IMR-90 (cell line): ENCODE measurements at regions not wholly inside any gene's neighbourhood (a gene's known extent, or its start where the extent isn't known, plus 50 kb on each side); places are given as distances from the start of the nearest gene placed in this dataset.

ENCODE experiments used
- ATAC-seq: fragments of 200-7000 bp; cut with Tn5 transposase; 2 replicates; pipeline ENCODE4 v1.9.1; 2020; ENCODE audit warnings: low read depth, mild to moderate bottlenecking, moderate library complexity
- BruUV-seq: library from RNA; stranded (reverse); fragments of 400-500 nt; replicated peaks from 2 replicates; lab custom pipeline; 2021; lab: Mats Ljungman, UMichigan
- CTCF ChIA-PET: fragments of 300-600 bp; formaldehyde crosslinking; extraction: SDS; loops from one replicate; lab custom pipeline; 2021; ENCODE audit warnings: antibody characterized with exemption; lab: Yijun Ruan, JAX
- POLR2A ChIA-PET: fragments of 300-600 bp; sonication (Branson Sonifier 250); formaldehyde crosslinking; loops from one replicate; lab custom pipeline; 2022; ENCODE audit warnings: antibody characterized with exemption; ENCODE audit not compliant: unreplicated experiment; lab: Charles Lee
- DNase-seq: peaks from one replicate; pipeline ENCODE4 v3.0.0; 2013
- H2AFZ ChIP-seq: replicated peaks from 2 replicates; pipeline ENCODE3; 2013; ENCODE audit warnings: low read length, mild to moderate bottlenecking; ENCODE audit not compliant: poor library complexity
- H2AK5ac ChIP-seq: 2 replicates; pipeline ENCODE4 v1.6.1; 2013; ENCODE audit warnings: low read depth, low read length, inconsistent platforms
- H2AK9ac ChIP-seq: replicated peaks from 2 replicates; pipeline ENCODE3; 2013; ENCODE audit warnings: mild to moderate bottlenecking, low read depth, low read length, moderate library complexity; ENCODE audit not compliant: poor library complexity
- H2BK120ac ChIP-seq: 2 replicates; pipeline ENCODE4 v1.6.1; 2013; ENCODE audit warnings: low read depth, low read length, inconsistent platforms
- H2BK15ac ChIP-seq: 3 replicates; pipeline ENCODE4 v1.6.1; 2013; ENCODE audit warnings: low read depth, low read length, inconsistent platforms
- H2BK20ac ChIP-seq: 2 replicates; pipeline ENCODE4 v1.6.1; 2013; ENCODE audit warnings: low read depth, mild to moderate bottlenecking, inconsistent platforms, low read length, moderate library complexity
- H2BK5ac ChIP-seq: 2 replicates; pipeline ENCODE4 v1.6.1; 2013; ENCODE audit warnings: mild to moderate bottlenecking, low read depth, low read length, inconsistent platforms; ENCODE audit not compliant: poor library complexity, severe bottlenecking
- H3K14ac ChIP-seq: replicated peaks from 2 replicates; pipeline ENCODE4 v1.6.1; 2013; ENCODE audit warnings: low read depth, low read length, inconsistent platforms
- H3K18ac ChIP-seq: 2 replicates; pipeline ENCODE4 v1.6.1; 2013; ENCODE audit warnings: low read depth, low read length, control low read depth
- H3K23ac ChIP-seq: 2 replicates; pipeline ENCODE4 v1.6.1; 2013; ENCODE audit warnings: low read depth, low read length, inconsistent platforms
- H3K27ac ChIP-seq: 2 replicates; pipeline ENCODE4 v1.5.1; 2013; ENCODE audit warnings: mild to moderate bottlenecking, control low read depth, low read length; ENCODE audit not compliant: insufficient read depth
- H3K27me3 ChIP-seq: 2 replicates; pipeline ENCODE4 v1.6.1; 2013; ENCODE audit warnings: low read length; ENCODE audit not compliant: control insufficient read depth, insufficient read depth
- H3K36me3 ChIP-seq: 2 replicates; pipeline ENCODE4 v1.6.1; 2013; ENCODE audit warnings: low read length, mixed read lengths; ENCODE audit not compliant: control insufficient read depth, insufficient read depth
- H3K4ac ChIP-seq: 2 replicates; pipeline ENCODE4 v1.6.1; 2013; ENCODE audit warnings: low read depth, low read length, inconsistent platforms
- H3K4me1 ChIP-seq: 2 replicates; pipeline ENCODE4 v1.6.1; 2013; ENCODE audit warnings: low read length, mixed read lengths; ENCODE audit not compliant: control insufficient read depth, insufficient read depth
- H3K4me2 ChIP-seq: 2 replicates; pipeline ENCODE4 v1.6.1; 2013; ENCODE audit warnings: low read depth, mild to moderate bottlenecking, control low read depth, low read length, moderate library complexity
- H3K4me3 ChIP-seq: 2 replicates; pipeline ENCODE4 v1.5.1; 2013; ENCODE audit warnings: low read depth, mild to moderate bottlenecking, control low read depth, low read length, moderate library complexity; ENCODE audit not compliant: insufficient read depth
- H3K56ac ChIP-seq: 2 replicates; pipeline ENCODE4 v1.6.1; 2013; ENCODE audit warnings: low read length, inconsistent platforms; ENCODE audit not compliant: insufficient read depth; ENCODE audit errors: extremely low read depth
- H3K79me1 ChIP-seq, 2 experiments: 2 replicates each; pipeline ENCODE4 v1.6.1; 2013; ENCODE audit warnings: low read length in 2 of 2, inconsistent platforms in 1 of 2, low read depth in 1 of 2
- H3K9ac ChIP-seq: 2 replicates; pipeline ENCODE4 v1.6.1; 2013; ENCODE audit warnings: low read depth, low read length, control low read depth
- H3K9me1 ChIP-seq: 2 replicates; pipeline ENCODE4 v1.6.1; 2013; ENCODE audit warnings: low read length, inconsistent platforms; ENCODE audit not compliant: insufficient read depth
- H3K9me3 ChIP-seq: 2 replicates; pipeline ENCODE4 v1.6.1; 2013; ENCODE audit warnings: low read length; ENCODE audit not compliant: control insufficient read depth, insufficient read depth
- H4K20me1 ChIP-seq: 2 replicates; pipeline ENCODE4 v1.6.1; 2013; ENCODE audit warnings: low read length, inconsistent platforms; ENCODE audit not compliant: insufficient read depth
- H4K5ac ChIP-seq: 2 replicates; pipeline ENCODE4 v1.6.1; 2013; ENCODE audit warnings: mild to moderate bottlenecking, low read depth, low read length, control low read depth
- H4K8ac ChIP-seq, 2 experiments: 2 replicates each; pipeline ENCODE4 v1.6.1; 2013; ENCODE audit warnings: low read depth in 2 of 2, low read length in 2 of 2, control low read depth in 1 of 2, inconsistent platforms in 1 of 2
- H4K91ac ChIP-seq: 2 replicates; pipeline ENCODE4 v1.6.1; 2013; ENCODE audit warnings: low read depth, low read length, inconsistent platforms; ENCODE audit not compliant: insufficient read depth
- FOS ChIP-seq: fragments of 150-350 bp; IDR thresholded peaks from 2 replicates; pipeline ENCODE4 v1.6.1; 2016; ENCODE audit warnings: low read depth, low read length
- MXI1 ChIP-seq: IDR thresholded peaks from 2 replicates; pipeline ENCODE4 v1.6.1; 2012; ENCODE audit warnings: low read depth, mild to moderate bottlenecking, low read length, moderate library complexity, borderline replicate concordance
- WGBS, 2 experiments: methylation state at CpG; one replicate each; pipeline versions ENCODE4 v1.1.5 to v1.1.7; 2013; ENCODE audit warnings: missing lambda C conversion rate in 2 of 2; ENCODE audit not compliant: insufficient read length in 1 of 2; ENCODE audit errors: extremely low coverage in 2 of 2; 5-methylcytosine and 5-hydroxymethylcytosine counted together
- dilution Hi-C: fragments of 300-500 bp; cut with HindIII; formaldehyde crosslinking; loops from one replicate; pipeline ENCODE4 v1.14.3; 2018; ENCODE audit warnings: low sequenced_read_pairs; ENCODE audit not compliant: unreplicated experiment
- in situ Hi-C: fragments of 300-500 bp; cut with MboI; formaldehyde crosslinking; loops from 3 replicates; pipeline ENCODE4 v1.14.3; 2019; ENCODE audit warnings: low sequenced_read_pairs, inconsistent platforms, mixed read lengths
- intact Hi-C: fragments of 100-400 bp; cut with micrococcal nuclease; formaldehyde crosslinking; loops from 2 replicates; pipeline ENCODE4 v1.10.0; 2022

DNA sequence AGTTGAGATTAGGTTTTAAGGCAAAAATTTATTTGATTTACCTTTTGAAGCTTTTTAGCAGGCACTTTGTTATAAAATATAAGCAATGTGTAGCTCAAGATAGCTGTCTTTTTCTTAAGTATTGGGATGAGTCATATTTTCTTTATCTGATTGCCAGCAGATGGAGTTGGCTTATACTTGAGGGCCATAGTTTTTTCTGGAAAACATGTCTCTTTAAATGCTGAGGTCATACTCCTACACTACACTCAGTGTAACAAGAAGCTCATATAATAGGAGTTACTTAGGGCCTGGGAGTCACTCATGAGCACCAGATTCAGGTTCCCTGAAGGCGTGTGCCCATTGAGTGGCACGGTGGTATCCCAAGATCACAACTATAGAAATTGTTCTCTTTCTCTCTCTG is 579.8 kb downstream of the EDEM1 start:
- no peak overlapping the region for H2BK120ac ChIP-seq
- H2AK5ac ChIP-seq: no peak overlapping the region
- DNase-seq: no peak
- H4K5ac ChIP-seq: no peak overlapping the region
- no peak overlapping the region for H3K9ac ChIP-seq
- H3K4me1 ChIP-seq: no peaks in the 10 kb centered on the region
- H3K14ac ChIP-seq: no peak overlapping the region
- no peak overlapping the region for H3K4me3 ChIP-seq
- no peak overlapping the region for H3K23ac ChIP-seq
- H3K27me3 ChIP-seq: no peaks in the 10 kb centered on the region
- 50% methylated on average over 1 of the region's 2 CpGs; no CpG with 5 or more reads in 1 of the 2 experiments for WGBS, 2 experiments
- ATAC-seq: no peak
- no peak overlapping the region for H4K8ac ChIP-seq
- H3K79me1 ChIP-seq: no peaks in the 10 kb centered on the region
- no peak overlapping the region for H4K91ac ChIP-seq
- CTCF ChIA-PET: no interaction called here
- no TSS peak for BruUV-seq
- dilution Hi-C loops (no loop called here), intact Hi-C loops (no loop called here), in situ Hi-C loops (no loop called here)
- H3K4ac ChIP-seq: no peak overlapping the region
- H3K36me3 ChIP-seq: no peaks in the 10 kb centered on the region
- no peak overlapping the region for H3K56ac ChIP-seq
- no peak overlapping the region for H2BK5ac ChIP-seq
- peaks cover 9% of the 10 kb centered on the region for H3K9me3 ChIP-seq
- H3K27ac ChIP-seq: no peak overlapping the region
- no peak overlapping the region for H2AK9ac ChIP-seq
- no peaks in the 10 kb centered on the region for H3K9me1 ChIP-seq
- POLR2A ChIA-PET: no interaction called here
- H2BK20ac ChIP-seq: no peak overlapping the region
- no peak overlapping the region for H2AFZ ChIP-seq
- H3K18ac ChIP-seq: no peak overlapping the region
- no peak for TF ChIP-seq MXI1
- TF ChIP-seq FOS: no peak
- H4K20me1 ChIP-seq: no peaks in the 10 kb centered on the region
- no peak overlapping the region for H2BK15ac ChIP-seq
- H3K4me2 ChIP-seq: no peak overlapping the region
